ENCODE measurements at regions not wholly inside any gene's neighbourhood (a gene's known extent, or its start where the extent isn't known, plus 50 kb on each side); places are given as distances from the start of the nearest gene placed in this dataset.
"Not testable (repeated sequence)": the region's sequence is repeated elsewhere in the genome, so short reads cannot be mapped to it uniquely, and the experiment has no call there.

DNA sequence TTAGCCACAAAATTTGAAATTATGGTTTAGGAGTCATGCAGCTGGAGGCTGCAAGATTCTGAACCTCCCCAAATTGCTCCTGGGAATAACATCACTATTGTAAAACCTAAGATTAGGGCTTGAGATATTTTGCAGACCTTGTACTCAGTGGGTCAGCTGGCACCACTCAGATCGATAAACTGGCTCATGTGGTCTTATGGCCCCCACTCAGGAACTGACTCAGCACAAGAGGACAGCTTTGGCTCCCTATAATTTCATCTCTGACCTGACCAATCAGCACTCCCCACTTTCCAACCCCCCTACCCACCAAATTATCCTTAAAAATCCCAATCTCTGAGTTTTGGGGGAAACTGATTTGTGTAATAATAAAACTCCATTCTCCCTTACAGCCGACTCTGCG lies 161.6 kb downstream of the BRMS1L start:
- DNase-seq, result no peak

DNA sequence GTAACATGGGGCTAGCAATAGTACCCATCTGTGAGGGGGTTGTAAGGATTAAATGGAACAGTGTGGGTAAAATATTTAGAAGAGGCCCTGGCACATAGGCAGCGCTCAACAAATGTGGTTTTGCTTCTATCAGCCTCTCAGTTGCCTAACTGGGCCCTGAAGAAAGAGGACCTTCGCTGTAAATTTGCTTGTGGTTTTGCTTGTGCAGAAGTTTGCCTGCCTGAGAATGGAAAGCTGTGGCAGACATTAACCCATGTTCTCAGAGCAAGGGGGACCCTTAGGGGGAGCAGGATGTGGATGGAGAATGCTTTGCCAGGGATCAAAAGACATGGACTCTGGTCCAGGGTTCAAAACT lies 160.1 kb downstream of the BRMS1L start:
- DNase-seq, result no peak

DNA sequence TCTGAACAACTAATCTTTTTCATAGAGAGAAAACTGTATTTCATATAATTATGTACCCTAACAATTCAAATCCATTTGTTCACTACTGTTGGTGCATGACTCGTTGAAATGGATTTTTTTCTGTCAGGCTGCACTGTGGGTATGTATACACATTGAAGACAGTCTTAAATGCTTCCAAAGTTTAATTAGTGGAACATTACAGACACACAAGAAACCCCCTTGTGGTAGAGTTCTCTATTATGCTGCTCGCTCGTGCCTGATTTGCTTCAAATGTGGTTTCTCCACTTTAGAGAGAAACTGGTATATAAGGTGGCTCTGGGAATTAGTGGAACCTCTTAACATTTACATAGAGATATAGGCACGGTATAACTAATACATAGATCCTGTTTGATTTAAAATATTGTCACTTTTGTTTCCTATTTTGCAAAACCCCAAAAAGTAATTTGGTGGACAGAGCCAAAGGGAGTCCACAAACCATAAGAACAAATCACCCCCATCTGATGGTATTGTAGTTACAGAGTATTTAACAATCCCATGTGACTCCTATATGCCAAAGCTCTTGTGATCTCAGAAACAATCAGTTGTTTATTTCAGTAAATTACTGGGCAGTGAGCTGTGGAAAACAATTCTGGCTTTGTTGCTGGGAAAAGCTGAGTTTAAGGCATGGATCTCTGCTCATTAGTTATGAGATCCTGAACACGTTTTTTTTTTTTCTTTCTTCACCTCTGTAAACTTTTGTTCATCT lies 159.5 kb downstream of the BRMS1L start:
- DNase-seq, result peak; percentile 23

DNA sequence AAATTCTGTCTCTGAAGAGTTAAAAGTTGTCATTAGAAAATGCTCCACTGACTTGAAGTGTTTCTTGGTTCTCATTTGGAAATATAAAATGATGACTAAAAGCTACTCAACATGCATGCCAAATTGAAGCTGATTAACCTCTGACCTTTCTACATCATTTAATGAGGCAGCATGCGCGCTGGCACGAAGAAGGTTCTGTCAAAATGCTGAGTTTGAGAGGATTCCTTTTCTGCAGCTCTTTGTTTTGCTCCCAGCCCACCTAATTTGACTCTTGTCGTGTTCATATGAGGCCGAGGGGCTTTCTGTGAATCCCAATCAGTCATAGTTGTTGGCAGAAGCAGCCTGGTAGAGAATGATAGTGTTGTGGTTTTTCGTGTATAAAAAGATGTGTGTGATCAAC lies 153.4 kb downstream of the BRMS1L start:
- peak; percentile 77 for DNase-seq

DNA sequence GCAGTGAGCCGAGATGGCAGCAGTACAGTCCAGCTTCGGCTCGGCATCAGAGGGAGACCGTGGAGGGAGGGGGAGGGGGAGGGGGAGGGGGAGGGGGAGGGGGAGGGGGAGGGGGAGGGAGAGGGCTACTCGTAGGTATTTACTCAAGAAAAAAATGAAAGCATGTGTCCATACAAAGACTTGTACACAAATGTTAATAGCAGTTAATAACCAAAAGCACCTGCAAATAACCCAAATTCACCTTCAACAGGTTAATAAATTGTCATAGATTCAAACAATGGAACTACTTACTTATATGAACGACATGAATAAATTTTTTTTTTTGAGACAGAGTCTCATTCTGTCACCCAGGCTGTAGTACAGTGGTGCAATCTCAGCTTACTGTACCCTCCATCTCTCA lies 152.4 kb downstream of the BRMS1L start:
- DNase-seq, result no peak

DNA sequence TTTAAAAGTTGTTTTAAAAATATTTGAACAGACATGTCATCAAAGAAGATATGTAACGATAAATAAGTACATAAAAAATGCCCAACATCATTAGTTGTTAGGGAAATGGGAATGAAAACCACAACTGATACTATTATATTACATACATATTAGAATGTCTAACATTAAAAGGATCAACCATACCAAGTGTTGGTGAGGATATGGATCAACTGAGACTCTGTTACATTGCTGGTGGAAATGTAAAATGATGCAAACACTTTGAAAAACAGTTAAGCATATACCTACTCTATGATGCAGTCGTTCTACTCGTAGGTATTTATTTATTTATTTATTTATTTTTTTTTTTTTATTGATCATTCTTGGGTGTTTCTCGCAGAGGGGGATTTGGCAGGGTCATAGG lies 149.7 kb downstream of the BRMS1L start:
- no peak for DNase-seq

DNA sequence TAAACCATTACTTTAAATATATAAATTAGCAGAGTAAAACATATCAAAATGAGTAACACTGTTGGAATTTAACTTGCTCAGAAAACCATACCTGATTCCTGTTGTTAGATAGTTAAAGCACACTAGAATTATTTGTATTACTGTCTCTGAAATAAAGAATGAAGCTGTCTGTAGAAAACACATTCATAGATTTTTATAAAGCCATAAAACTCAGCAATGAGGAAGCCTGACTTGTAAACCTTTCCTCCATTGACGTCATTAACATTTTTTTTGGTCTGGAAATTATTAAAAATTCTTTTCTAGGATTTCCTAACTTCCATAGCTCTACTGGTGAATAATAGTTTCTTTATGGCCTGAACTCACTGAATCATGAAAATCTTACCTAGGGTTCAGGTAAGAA lies 147.6 kb downstream of the BRMS1L start:
- DNase-seq, result no peak

DNA sequence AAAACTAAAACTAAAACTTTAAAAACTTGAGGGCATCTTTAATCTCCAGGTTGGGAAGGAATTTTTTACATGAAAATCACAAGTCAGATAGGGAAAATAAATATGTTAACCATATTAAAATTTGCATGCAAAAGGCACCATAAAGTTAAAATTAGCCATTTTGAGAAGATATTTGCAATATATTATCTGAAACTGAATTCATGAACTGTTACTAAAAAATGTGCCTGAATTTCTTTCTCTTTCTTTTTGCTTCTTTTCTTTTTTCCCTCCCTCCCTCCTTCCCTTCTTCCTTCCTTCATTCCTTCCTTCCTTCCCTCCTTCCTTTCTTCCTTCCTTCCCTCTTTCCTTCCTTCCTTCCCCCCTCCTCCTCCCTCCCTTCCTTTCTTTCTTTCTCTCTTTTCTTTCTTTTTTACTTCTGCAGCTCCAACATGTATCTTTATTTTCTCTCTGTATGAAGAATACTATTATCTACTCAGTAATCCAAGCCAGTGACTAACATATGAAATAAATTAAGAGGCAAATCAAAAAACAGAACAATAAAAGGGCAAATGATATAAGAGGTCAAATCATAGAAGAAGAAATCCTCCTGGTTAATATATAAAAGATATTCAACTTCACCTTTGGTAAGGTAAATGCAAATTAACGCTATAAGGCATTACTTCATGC lies 146.0 kb downstream of the BRMS1L start:
- DNase-seq, result no peak

DNA sequence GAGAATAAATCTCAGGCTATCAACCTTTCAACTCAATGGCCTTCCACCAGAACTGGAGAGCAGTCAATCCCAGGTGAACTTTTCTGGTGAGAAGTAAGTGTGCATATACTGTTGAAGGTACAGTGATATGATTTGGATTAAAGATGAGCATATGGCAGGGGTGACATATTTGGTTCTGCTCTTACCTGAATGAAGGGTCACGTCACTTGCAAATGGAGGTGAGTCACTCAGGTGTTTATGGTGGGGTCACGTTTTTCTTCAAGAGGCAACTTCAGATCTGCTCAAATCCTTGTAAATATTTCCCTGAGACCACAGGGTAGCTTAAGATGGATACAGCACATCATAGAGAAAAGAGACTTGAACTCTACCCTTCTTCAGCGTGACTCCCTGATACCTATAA lies 143.2 kb downstream of the BRMS1L start:
- no peak for DNase-seq

DNA sequence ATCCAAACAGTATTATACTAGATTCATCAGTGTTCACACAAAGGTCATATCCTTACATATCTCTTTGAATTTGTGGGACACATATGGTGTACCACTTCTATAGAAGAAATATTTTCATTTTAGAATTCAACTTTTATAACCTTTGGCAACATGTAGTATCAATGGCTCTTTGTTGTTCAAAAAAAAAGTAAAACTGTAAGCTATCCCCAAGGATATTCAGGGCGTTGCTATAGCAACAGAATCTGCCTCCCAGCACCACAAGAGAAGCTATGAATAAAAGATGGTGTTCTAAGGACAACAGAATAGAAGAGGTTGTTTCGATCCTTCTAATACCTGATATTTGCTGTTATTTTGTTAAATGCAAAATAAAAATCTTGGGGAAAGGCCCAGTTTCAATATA lies 139.3 kb downstream of the BRMS1L start:
- no peak for DNase-seq

DNA sequence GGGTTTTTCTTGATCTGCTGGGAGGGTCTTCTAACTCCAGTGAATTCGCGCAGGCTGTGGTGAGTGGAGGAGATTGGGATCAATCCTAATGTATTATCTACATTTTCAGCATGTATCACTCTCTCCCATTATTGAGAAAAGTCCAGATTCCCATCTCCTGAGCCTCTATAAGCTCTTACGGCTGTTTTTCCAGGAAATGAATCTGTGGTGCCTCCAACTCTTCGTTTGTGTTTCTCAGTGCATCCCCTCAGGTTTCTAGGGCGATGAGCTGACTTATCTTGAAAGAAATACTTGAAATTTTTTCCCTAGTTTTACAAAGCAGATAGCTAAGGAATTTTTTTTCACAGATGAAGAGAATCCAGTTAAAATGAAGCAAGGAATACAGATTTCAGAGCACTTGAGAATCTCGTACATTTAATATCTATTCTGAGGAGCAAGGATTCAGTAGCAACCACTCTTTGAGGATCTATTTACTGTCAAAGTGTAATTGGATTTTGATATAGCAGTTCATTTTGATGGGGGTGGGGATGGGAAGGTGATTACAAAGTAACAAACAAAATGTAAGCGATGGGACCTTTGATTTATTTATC lies 138.7 kb downstream of the BRMS1L start:
- no peak for DNase-seq

DNA sequence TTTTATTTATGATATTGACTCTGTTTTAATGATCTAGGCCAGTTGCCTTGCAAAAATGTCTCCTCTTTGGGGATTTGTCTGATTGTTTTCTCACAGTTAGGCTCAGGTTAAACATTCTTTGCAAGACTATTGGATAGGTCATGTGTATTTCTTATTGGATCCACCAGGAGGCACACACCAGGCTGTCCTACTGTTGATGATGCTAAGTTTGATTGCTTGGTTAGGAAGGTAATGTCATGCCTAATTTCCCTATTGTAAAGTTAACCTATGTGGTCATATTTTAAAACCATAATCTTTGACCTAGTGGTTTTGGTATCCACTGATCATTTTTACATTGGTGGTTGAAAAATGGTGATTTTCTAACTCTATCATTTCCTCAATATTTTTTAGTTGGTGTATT lies 137.1 kb downstream of the BRMS1L start:
- peak; percentile 58 for DNase-seq

DNA sequence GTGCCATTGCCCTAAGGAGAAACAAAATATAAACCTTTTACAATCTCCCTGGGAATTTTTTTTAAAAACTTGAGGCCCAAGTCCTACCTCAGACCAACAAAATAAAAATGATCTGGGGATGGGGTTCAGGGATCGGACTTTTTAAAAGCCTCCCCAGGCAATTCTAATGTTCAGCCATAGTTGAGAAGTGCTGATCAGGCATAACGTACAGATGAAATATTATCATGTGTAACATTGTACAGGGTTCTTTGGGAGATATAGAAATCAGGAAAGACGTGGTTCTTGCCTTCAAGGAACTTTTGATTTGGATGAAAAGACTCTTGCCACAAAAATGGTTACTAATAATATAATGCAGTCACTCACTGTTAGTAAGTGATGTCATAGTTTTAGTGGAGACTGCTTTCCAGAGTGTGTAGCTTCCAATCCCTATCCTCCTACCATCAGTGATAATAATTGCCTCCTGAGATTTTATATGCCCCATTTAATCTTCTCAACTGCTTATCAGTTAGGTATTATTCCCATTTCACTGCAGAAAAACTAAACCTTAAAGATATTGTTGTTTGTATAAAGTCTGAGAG lies 135.6 kb downstream of the BRMS1L start:
- DNase-seq, result no peak

DNA sequence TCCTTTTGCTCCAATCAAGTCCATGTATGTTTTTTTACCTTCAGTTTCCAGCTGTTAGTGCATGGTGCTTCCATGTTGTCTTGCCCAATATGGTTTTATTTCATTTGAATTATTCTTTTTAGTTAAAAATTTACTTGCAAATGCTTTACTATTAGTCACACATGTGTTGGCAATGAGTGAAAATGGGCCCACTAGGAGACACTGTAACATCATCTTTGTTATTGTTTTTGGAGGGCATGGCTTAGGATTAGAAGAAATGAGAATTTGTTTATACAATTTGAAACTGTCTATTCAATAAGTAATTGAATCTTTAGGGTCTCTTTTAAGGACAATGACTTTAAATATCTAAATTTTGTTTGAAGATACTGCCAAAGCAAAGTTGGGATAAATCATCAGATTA lies 133.7 kb downstream of the BRMS1L start:
- DNase-seq, result peak; percentile 70

DNA sequence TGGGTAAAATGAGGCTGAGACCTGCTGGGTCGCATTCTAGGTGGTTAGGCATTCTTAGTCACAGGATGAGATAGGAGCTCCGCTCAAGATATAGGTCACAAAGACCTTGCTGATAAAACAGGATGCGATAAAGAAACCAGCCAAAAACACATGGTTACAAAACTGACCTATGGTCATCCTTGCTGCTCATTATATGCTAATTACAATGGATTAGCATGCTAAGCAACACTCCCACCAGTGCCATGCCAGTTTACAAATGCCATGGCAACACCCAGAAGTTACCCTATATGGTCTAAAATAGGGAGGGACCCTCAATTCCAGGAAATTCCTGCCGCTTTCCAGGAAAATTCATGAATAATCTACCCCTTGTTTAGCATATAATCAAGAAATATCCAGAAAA lies 132.4 kb downstream of the BRMS1L start:
- DNase-seq, result peak; percentile 37

DNA sequence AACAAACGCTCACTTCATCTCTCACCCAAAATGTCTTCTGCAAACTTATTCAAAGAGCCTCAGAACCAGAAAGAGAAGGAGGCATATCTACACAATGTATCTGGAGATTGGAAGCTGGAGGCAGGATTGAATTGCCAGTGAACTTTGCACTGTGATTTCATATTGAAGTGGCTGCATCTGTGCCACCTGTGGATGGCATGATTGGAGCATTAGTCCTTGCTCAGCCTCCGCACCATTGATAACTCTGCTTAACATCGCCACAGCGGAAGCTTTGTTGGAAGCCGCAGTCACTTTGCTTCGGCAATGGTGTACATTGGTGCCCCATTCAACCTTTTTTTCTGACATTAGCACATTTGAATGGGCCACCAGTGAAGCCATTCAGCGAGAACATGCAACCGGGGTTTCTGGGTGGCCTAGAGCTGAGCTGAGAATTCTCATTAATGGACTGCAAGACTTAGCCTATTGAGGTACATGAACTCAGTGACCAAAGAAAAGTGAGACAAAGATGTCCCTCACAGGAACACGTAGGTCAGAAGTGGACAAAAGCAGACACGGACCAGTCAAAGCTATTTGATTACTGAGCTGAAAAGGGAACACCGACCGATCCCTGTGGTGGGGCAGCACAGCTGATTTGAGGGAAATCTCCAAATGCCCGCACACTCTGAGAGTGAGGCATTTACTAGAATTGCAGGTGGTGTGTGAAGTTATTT lies 130.4 kb downstream of the BRMS1L start:
- peak; percentile 31 for DNase-seq

DNA sequence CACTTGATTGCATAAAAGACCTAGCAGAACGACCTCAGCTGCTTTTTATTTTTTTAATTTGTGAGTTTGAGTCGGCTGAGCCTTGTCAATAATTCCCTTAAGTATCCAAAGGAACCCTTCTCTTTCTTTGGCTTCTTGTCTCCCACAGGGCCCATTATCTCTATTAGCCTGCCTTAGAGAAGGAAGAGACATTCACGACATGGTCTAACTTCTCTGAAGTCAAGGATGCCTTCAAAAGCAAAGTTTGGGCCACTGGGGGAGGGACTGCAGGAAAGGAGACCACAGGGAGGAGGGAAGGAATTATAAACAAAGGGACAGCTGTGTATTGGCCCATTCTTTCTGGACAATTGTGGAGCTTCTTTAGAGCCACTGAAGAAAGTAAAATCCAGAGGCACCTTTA lies 126.4 kb downstream of the BRMS1L start:
- no peak for DNase-seq

DNA sequence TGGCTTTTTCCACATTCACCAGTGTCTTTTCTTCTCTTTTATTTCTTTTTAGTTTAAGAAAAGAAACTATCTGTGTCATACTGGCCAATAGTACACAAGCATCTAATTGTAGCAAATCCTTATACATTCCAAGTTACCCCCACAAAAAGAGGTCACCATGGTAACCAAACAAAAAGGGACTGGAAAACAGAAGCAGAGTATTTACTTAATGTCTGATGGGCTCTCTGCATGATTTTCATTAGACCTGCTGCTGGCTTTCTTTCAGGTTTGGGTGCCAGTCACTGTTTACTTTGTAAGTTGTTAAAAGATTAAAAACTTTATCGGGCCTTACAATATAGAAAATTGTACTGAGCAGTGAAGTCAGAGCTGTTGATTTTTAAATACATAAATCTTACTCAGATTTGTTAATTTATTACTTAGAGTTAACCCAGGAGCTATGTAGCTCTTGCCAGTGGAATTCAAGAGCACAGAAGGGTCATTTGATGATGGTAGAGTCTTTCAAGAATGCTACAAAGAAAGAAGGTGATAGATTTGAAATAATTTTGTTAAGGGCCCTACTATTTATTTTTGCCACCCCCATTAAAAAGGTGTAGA lies 123.9 kb downstream of the BRMS1L start:
- DNase-seq, result peak; percentile 95

DNA sequence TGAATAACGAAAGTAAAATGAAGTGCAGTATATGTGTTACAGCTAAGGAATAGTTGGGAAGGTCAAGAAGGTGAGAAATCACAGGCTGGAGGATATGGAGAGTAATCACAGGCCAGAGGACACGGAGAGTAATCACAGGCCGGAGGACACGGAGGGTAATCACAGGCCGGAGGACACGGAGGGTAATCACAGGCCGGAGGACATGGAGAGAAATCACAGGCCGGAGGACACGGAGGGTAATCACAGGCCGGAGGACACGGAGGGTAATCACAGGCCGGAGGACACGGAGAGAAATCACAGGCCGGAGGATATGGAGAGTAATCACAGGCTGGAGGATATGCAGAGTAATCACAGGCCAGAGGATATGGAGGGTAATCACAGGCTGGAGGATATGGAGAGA lies 121.8 kb downstream of the BRMS1L start:
- not testable (repeated sequence) for DNase-seq

DNA sequence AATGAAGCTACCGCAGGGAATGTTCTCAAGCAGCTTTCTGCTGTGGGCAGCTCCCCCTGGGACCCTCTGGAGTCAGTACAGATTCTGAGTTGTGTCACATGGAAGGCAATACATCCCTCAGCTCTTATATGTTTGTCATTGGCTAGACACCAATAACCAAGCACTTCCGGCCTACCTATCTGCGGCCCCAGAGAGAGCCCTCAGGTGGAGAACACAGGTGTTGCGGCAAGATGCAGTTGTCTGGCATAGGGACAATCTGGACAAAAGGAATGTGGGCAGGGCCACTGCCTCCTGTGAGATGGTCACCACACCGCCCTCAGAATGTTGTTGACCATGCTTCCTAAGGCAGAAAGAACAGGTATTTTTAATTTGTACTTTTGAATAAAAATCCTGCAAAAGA lies 118.7 kb downstream of the BRMS1L start:
- peak; percentile 90 for DNase-seq

DNA sequence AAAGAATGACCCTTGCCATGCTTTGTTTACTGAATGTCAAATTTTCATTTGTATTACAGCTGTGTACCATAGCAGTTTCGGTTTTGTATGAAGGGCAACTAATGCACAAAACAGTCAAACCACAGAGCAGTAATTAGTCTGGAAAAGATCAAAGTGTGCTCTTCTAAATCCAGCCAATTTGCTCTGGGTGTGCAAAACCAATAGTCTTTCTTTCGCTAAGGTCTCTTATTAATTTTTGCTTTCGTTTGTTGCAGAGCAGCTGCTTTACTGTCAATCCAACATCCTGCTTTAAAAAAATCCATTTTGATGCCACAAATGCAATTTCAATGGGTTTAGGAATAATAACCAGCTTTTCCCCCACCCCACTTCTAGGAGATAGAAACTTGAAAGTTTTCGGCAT lies 114.2 kb downstream of the BRMS1L start:
- peak; percentile 91 for DNase-seq

DNA sequence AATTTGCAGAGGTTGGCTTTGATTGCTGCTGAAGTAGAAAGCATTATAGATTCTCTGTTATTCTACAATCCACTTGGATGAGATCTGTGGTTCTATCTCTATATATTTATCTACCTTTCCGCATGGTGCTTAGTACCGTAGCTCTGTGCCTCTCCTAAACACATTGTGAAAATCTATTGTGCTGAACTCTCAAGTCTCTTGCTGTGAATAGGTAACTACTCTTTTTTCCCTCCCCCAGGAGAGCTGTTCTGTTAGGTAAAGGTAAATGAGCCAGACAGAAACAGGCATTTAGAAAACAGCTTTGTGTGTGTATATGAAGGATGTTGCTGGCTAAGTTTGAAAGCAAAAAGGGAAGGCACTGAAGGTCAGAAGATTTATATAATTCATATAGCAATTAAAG lies 112.6 kb downstream of the BRMS1L start:
- peak; percentile 93 for DNase-seq

DNA sequence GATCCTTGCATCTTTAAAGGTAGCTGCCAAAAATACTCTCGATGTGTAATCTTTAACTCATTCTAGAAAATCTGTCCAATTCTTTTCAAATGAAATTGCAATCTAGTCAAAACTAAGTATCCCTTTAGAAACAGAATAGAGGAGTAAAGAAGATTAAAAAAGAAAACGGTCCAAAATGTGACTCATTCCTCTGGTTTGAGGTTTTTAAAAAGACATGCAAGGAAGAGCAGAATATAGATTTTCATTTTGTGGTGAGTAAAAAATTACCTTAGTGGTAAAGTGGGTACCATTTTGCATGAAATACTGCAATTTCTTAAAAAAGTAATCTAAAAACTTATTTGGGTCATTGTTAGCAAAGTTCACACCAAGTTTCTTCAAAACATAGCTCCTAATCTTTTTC lies 108.4 kb downstream of the BRMS1L start:
- no peak for DNase-seq

Data from NCI-H69 (cell line).